Vagina (tissue), 2 donors: ENCODE measurements at regions not wholly inside any gene's neighbourhood (a gene's known extent, or its start where the extent isn't known, plus 50 kb on each side); places are given as distances from the start of the nearest gene placed in this dataset.

Source experiments
- CTCF ChIP-seq, 3 experiments: fragments of 450-650 bp in 2 of 3; fragments of 200-600 bp in 1 of 3; sonication (generic) in 1 of 3; IDR thresholded peaks; one replicate each; pipeline ENCODE4 v1.5.1; 2017 to 2019; ENCODE audit warnings: antibody characterized with exemption in 3 of 3, mild to moderate bottlenecking in 2 of 3, moderate library complexity in 2 of 3
- POLR2AphosphoS5 ChIP-seq, 2 donors: sonication (generic); formaldehyde crosslinking; IDR thresholded peaks; one replicate each; pipeline ENCODE4 v1.9.0; 2017; ENCODE audit warnings: antibody characterized with exemption in 2 of 2, mild to moderate bottlenecking in 2 of 2, low read depth in 1 of 2; ENCODE audit not compliant: insufficient read depth in 1 of 2

GRCh38 chr15:94047566-94047965 is 183.8 kb upstream of the MCTP2 start:
- TF ChIP-seq CTCF (IDR thresholded peaks at IDR 0.05), result no peak
- TF ChIP-seq POLR2AphosphoS5 (IDR thresholded peaks at IDR 0.05; ENCODE audit: insufficient read depth in 1 of 2, low read depth in 1 of 2), result no peak
